Tibial nerve (tissue), 4 donors: ENCODE measurements at regions not wholly inside any gene's neighbourhood (a gene's known extent, or its start where the extent isn't known, plus 50 kb on each side); places are given as distances from the start of the nearest gene placed in this dataset.

Experiments
- DNase-seq, 2 donors: peaks; one replicate each; pipeline ENCODE4 v3.0.0-alpha.2; 2019; ENCODE audit warnings: low spot score in 2 of 2
- H3K27ac ChIP-seq, 4 donors: fragments of 200-600 bp; sonication (generic) in 3 of 4; one replicate each; pipeline ENCODE4 v1.5.1; 2017 to 2019; ENCODE audit warnings: mild to moderate bottlenecking in 1 of 4
- H3K27me3 ChIP-seq, 2 donors: fragments of 200-600 bp; sonication (generic) in 1 of 2; one replicate each; pipeline versions ENCODE4 v1.5.1 to v1.6.0; 2017 to 2019
- H3K36me3 ChIP-seq, 3 donors: fragments of 200-600 bp; sonication (generic); one replicate each; pipeline ENCODE4 v1.5.1; 2018 to 2019
- H3K4me1 ChIP-seq, 4 donors: fragments of 200-600 bp; sonication (generic) in 3 of 4; one replicate each; pipeline ENCODE4 v1.5.1; 2017 to 2019
- H3K4me3 ChIP-seq, 4 donors: fragments of 200-600 bp; sonication (generic) in 3 of 4; one replicate each; pipeline ENCODE4 v1.5.1; 2017 to 2019; ENCODE audit warnings: mild to moderate bottlenecking in 1 of 4, moderate library complexity in 1 of 4
- H3K9me3 ChIP-seq, 4 donors: fragments of 200-600 bp; sonication (generic) in 3 of 4; one replicate each; pipeline ENCODE4 v1.5.1; 2017 to 2019
- CTCF ChIP-seq, 5 experiments: fragments of 200-600 bp in 3 of 5; fragments of 450-650 bp in 2 of 5; sonication (generic) in 3 of 5; IDR thresholded peaks; one replicate each; pipeline ENCODE4 v1.5.1; 2016 to 2019; ENCODE audit warnings: antibody characterized with exemption in 5 of 5, mild to moderate bottlenecking in 3 of 5, moderate library complexity in 2 of 5
- EP300 ChIP-seq, 2 donors: sonication (generic); formaldehyde crosslinking; IDR thresholded peaks; one replicate each; pipeline ENCODE4 v1.6.1; 2017; ENCODE audit warnings: antibody characterized with exemption in 2 of 2, mild to moderate bottlenecking in 1 of 2
- POLR2A ChIP-seq, 2 donors: fragments of 450-650 bp; IDR thresholded peaks; one replicate each; pipeline ENCODE4 v1.6.1; 2017; ENCODE audit warnings: antibody characterized with exemption in 2 of 2, mild to moderate bottlenecking in 2 of 2, moderate library complexity in 2 of 2
- WGBS, 2 donors: methylation state at CpG; one replicate each; pipeline ENCODE4 v1.1.5; 2018; 5-methylcytosine and 5-hydroxymethylcytosine counted together

GRCh38 chr4:38275331-38276100 is 315.3 kb downstream of the PTTG2 start:
- no peak overlapping the region for H3K4me3 ChIP-seq
- TF ChIP-seq POLR2A (IDR thresholded peaks at IDR 0.05), result no peak
- no peak for TF ChIP-seq CTCF (IDR thresholded peaks at IDR 0.05)
- no peak for TF ChIP-seq EP300 (IDR thresholded peaks at IDR 0.05)
- H3K9me3 ChIP-seq, result peaks cover 0 to 4% (median 0%) of the 10 kb centered on the region in 4 donors
- H3K27me3 ChIP-seq, result no peaks in the 10 kb centered on the region
- H3K36me3 ChIP-seq, result no peaks in the 10 kb centered on the region
- DNase-seq, result no peak
- no peaks in the 10 kb centered on the region for H3K4me1 ChIP-seq
- no peak overlapping the region for H3K27ac ChIP-seq
- 80 to 87% methylated on average over 5 of the region's 5 CpGs for WGBS, 2 donors

GRCh38 chr4:38278255-38278654 is 318.1 kb downstream of the PTTG2 start:
- no peak overlapping the region for H3K4me3 ChIP-seq
- H3K27me3 ChIP-seq, result no peaks in the 10 kb centered on the region
- H3K27ac ChIP-seq, result no peak overlapping the region
- H3K4me1 ChIP-seq, result peaks cover 0 to 14% (median 0%) of the 10 kb centered on the region in 4 donors
- H3K36me3 ChIP-seq, result no peaks in the 10 kb centered on the region
- WGBS, 2 donors, result 78 to 90% methylated on average over 4 of the region's 4 CpGs
- H3K9me3 ChIP-seq, result peaks cover 0 to 4% (median 0%) of the 10 kb centered on the region in 4 donors
- no peak for DNase-seq
- no peak for TF ChIP-seq CTCF (IDR thresholded peaks at IDR 0.05)

- TF ChIP-seq CTCF (IDR thresholded peaks at IDR 0.05) (no peak), POLR2A (IDR thresholded peaks at IDR 0.05) (no peak), EP300 (IDR thresholded peaks at IDR 0.05) (no peak)
- 95 to 98% methylated on average over 8 of the region's 8 CpGs for WGBS, 2 donors
Observed at GRCh38 chr4:38279077-38279476, 318.9 kb downstream of the PTTG2 start.

GRCh38 chr4:38279650-38280322 is 319.6 kb downstream of the PTTG2 start:
- H3K9me3 ChIP-seq, result peaks cover 0 to 4% (median 0%) of the 10 kb centered on the region in 4 donors
- no peaks in the 10 kb centered on the region for H3K27me3 ChIP-seq
- H3K36me3 ChIP-seq, result no peaks in the 10 kb centered on the region
- DNase-seq, result no peak
- peaks cover 0 to 14% (median 0%) of the 10 kb centered on the region in 4 donors for H3K4me1 ChIP-seq
- WGBS, 2 donors, result 63 to 64% methylated on average over 9 of the region's 9 CpGs
- TF ChIP-seq EP300 (IDR thresholded peaks at IDR 0.05), result no peak
- no peak for TF ChIP-seq POLR2A (IDR thresholded peaks at IDR 0.05)
- TF ChIP-seq CTCF (IDR thresholded peaks at IDR 0.05), result no peak
- H3K4me3 ChIP-seq, result no peak overlapping the region
- H3K27ac ChIP-seq, result no peak overlapping the region

More at GRCh38 chr4:38279077-38279476, 318.9 kb downstream of the PTTG2 start:
- no peaks in the 10 kb centered on the region for H3K36me3 ChIP-seq
- H3K27me3 ChIP-seq, result no peaks in the 10 kb centered on the region
- H3K27ac ChIP-seq, result no peak overlapping the region
- peaks cover 0 to 14% (median 0%) of the 10 kb centered on the region in 4 donors for H3K4me1 ChIP-seq
- no peak for DNase-seq
- H3K9me3 ChIP-seq, result peaks cover 0 to 4% (median 0%) of the 10 kb centered on the region in 4 donors
- H3K4me3 ChIP-seq, result no peak overlapping the region

GRCh38 chr4:38280323-38280706 is 320.1 kb downstream of the PTTG2 start:
- no peaks in the 10 kb centered on the region for H3K36me3 ChIP-seq
- H3K4me1 ChIP-seq, result peaks cover 0 to 14% (median 0%) of the 10 kb centered on the region in 4 donors
- H3K9me3 ChIP-seq, result peaks cover 0 to 4% (median 0%) of the 10 kb centered on the region in 4 donors
- H3K27ac ChIP-seq, result no peak overlapping the region
- H3K27me3 ChIP-seq, result no peaks in the 10 kb centered on the region
- TF ChIP-seq POLR2A (IDR thresholded peaks at IDR 0.05) (no peak), CTCF (IDR thresholded peaks at IDR 0.05) (no peak), EP300 (IDR thresholded peaks at IDR 0.05) (no peak)
- WGBS, 2 donors, result 87 to 89% methylated on average over 4 of the region's 4 CpGs
- no peak overlapping the region for H3K4me3 ChIP-seq
- no peak for DNase-seq
